ENCODE measurements at regions not wholly inside any gene's neighbourhood (a gene's known extent, or its start where the extent isn't known, plus 50 kb on each side); places are given as distances from the start of the nearest gene placed in this dataset.

DNA sequence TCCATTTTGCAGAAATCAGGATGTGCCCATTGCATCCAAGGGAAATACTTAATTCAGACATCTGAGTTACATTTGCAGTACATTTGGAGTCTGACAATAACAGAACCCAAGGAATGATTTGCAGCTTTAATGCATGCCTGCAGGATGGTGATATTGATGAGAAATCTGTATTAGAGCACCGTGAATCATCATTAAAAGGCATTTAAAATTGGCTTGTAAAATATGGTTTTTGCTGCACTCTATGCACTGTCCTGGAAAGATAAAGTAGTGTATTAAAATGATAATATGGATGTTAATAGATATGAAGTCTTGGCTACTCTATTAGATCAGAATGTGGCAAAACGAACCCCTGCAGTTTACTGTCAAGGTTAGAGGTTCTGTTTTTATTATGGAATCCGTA, 556.9 kb downstream of the MAT2B start:
- Histone ChIP-seq H4K20me1 (ENCODE audit: insufficient read depth, low read length) (no peaks in the 10 kb centered on the region), H3K4me1 (ENCODE audit: insufficient read depth, low read length, poor library complexity, severe bottlenecking) (no peaks in the 10 kb centered on the region)
- no peak for DNase-seq (ENCODE audit: low spot score)

DNA sequence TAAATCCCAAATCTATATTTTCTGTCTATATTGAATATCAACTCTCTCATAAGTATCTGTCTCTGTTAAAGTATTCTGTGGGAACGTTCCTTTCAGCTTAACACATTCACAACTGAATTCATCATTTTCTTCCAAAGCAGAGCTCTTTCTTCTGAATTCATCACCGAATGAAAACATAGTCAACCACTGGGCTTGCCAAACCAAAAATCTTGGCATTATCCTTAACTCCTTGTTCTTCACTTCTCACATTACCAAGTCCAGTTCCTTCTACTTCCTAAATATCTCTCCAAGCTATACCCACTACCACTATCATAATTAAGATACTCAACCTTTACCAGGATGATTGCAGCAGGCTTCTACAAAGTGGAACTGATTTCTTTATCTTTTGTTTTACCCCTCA, 559.8 kb downstream of the MAT2B start:
- no peak overlapping the region for H3K4me2 ChIP-seq (ENCODE audit: low read length)
- H3K79me2 ChIP-seq (ENCODE audit: insufficient read depth, low read depth, low read length): no peaks in the 10 kb centered on the region
- TF ChIP-seq, protein P1, sequence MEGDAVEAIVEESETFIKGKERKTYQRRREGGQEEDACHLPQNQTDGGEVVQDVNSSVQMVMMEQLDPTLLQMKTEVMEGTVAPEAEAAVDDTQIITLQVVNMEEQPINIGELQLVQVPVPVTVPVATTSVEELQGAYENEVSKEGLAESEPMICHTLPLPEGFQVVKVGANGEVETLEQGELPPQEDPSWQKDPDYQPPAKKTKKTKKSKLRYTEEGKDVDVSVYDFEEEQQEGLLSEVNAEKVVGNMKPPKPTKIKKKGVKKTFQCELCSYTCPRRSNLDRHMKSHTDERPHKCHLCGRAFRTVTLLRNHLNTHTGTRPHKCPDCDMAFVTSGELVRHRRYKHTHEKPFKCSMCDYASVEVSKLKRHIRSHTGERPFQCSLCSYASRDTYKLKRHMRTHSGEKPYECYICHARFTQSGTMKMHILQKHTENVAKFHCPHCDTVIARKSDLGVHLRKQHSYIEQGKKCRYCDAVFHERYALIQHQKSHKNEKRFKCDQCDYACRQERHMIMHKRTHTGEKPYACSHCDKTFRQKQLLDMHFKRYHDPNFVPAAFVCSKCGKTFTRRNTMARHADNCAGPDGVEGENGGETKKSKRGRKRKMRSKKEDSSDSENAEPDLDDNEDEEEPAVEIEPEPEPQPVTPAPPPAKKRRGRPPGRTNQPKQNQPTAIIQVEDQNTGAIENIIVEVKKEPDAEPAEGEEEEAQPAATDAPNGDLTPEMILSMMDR (conservative IDR thresholded peaks at IDR 0.05; ENCODE audit: low read length): no peak
- no peak for TF ChIP-seq EZH2phosphoT487 (IDR thresholded peaks at IDR 0.05; ENCODE audit: borderline replicate concordance, low read depth, low read length)
- H3K36me3 ChIP-seq (ENCODE audit: insufficient read depth, low read length): no peaks in the 10 kb centered on the region
- no peak overlapping the region for H3K4me3 ChIP-seq (ENCODE audit: low read depth, low read length, poor library complexity, severe bottlenecking)
- CTCF ChIA-PET (ENCODE audit: unreplicated experiment): no interaction called here
- no peaks in the 10 kb centered on the region for H3K4me1 ChIP-seq (ENCODE audit: insufficient read depth, low read length, poor library complexity, severe bottlenecking)
- POLR2A ChIA-PET: no interaction called here
- H2AFZ ChIP-seq (ENCODE audit: low read length): no peak overlapping the region
- no peaks in the 10 kb centered on the region for H3K9me3 ChIP-seq (ENCODE audit: low read length)
- DNase-seq (ENCODE audit: low spot score): no peak
- no peak overlapping the region for H3K27ac ChIP-seq (ENCODE audit: low read depth, low read length, poor library complexity, severe bottlenecking)
- no TSS peak for BruUV-seq (replicated peaks)
- intact Hi-C loops (cut with micrococcal nuclease; ENCODE audit: unreplicated experiment): no loop called here
- H4K20me1 ChIP-seq (ENCODE audit: insufficient read depth, low read length): no peaks in the 10 kb centered on the region
- H3K9me2 ChIP-seq (ENCODE audit: insufficient read depth, low read length): no peaks in the 10 kb centered on the region

More for the DNA sequence above, 556.9 kb downstream of the MAT2B start:
- POLR2A ChIA-PET: no interaction called here
- Histone ChIP-seq H3K27ac (ENCODE audit: low read depth, low read length, poor library complexity, severe bottlenecking) (no peak overlapping the region), H3K9me2 (ENCODE audit: insufficient read depth, low read length) (no peaks in the 10 kb centered on the region), H3K79me2 (ENCODE audit: insufficient read depth, low read depth, low read length) (no peaks in the 10 kb centered on the region), H2AFZ (ENCODE audit: low read length) (no peak overlapping the region), H3K4me2 (ENCODE audit: low read length) (no peak overlapping the region), H3K4me3 (ENCODE audit: low read depth, low read length, poor library complexity, severe bottlenecking) (no peak overlapping the region), H3K9me3 (ENCODE audit: low read length) (no peaks in the 10 kb centered on the region), H3K36me3 (ENCODE audit: insufficient read depth, low read length) (no peaks in the 10 kb centered on the region)
- intact Hi-C loops (cut with micrococcal nuclease; ENCODE audit: unreplicated experiment): no loop called here
- BruUV-seq (replicated peaks): no TSS peak
- TF ChIP-seq EZH2phosphoT487 (IDR thresholded peaks at IDR 0.05; ENCODE audit: borderline replicate concordance, low read depth, low read length): no peak
- TF ChIP-seq, protein P1 (conservative IDR thresholded peaks at IDR 0.05; ENCODE audit: low read length): no peak
- CTCF ChIA-PET (ENCODE audit: unreplicated experiment): no interaction called here

DNA sequence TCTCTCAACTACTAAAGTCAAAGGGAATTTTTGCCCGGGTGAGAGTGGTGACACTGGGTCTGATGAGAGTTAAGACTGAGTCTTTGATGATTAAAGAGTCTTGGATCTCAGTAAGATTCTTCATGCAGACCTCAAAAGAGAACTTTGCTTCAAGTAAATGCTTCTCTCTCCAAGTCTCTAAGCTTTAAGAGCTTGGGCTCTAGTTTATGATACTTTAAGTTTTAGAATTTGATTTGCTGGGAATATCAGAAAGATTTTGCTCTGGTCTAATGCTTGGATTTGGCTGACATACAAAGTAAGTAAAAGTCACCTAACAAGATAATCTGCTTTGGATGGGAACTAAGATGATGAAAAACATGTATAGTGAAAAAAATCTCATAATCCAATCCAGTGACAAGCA, 566.3 kb downstream of the MAT2B start:
- no peak overlapping the region for H3K27ac ChIP-seq (ENCODE audit: low read depth, low read length, poor library complexity, severe bottlenecking)
- no peak overlapping the region for H2AFZ ChIP-seq (ENCODE audit: low read length)
- no TSS peak for BruUV-seq (replicated peaks)
- H4K20me1 ChIP-seq (ENCODE audit: insufficient read depth, low read length): no peaks in the 10 kb centered on the region
- intact Hi-C loops (cut with micrococcal nuclease; ENCODE audit: unreplicated experiment): no loop called here
- H3K4me3 ChIP-seq (ENCODE audit: low read depth, low read length, poor library complexity, severe bottlenecking): no peak overlapping the region
- H3K79me2 ChIP-seq (ENCODE audit: insufficient read depth, low read depth, low read length): no peaks in the 10 kb centered on the region
- no peak for DNase-seq (ENCODE audit: low spot score)
- H3K36me3 ChIP-seq (ENCODE audit: insufficient read depth, low read length): no peaks in the 10 kb centered on the region
- no peak for TF ChIP-seq EZH2phosphoT487 (IDR thresholded peaks at IDR 0.05; ENCODE audit: borderline replicate concordance, low read depth, low read length)
- TF ChIP-seq, protein P1 (conservative IDR thresholded peaks at IDR 0.05; ENCODE audit: low read length): no peak
- no peaks in the 10 kb centered on the region for H3K9me3 ChIP-seq (ENCODE audit: low read length)
- no peak overlapping the region for H3K4me2 ChIP-seq (ENCODE audit: low read length)
- ChIA-PET CTCF (ENCODE audit: unreplicated experiment) (no interaction called here), POLR2A (no interaction called here)
- H3K4me1 ChIP-seq (ENCODE audit: insufficient read depth, low read length, poor library complexity, severe bottlenecking): no peaks in the 10 kb centered on the region
- no peaks in the 10 kb centered on the region for H3K9me2 ChIP-seq (ENCODE audit: insufficient read depth, low read length)
